ENCODE measurements at regions not wholly inside any gene's neighbourhood (a gene's known extent, or its start where the extent isn't known, plus 50 kb on each side); places are given as distances from the start of the nearest gene placed in this dataset.

- no peak for DNase-seq (ENCODE audit: low spot score)
Observed at GRCh38 chr10:124346831-124347230, 71.9 kb downstream of the OAT start.

- no peak for DNase-seq (ENCODE audit: low spot score)
Observed at GRCh38 chr10:124345521-124345920, 73.2 kb downstream of the OAT start.

GRCh38 chr10:124344931-124345330 lies 73.8 kb downstream of the OAT start:
- DNase-seq (ENCODE audit: low spot score) = no peak

GRCh38 chr10:124344266-124344590 lies 74.5 kb downstream of the OAT start:
- DNase-seq (ENCODE audit: low spot score) = no peak

GRCh38 chr10:124343351-124344265 lies 75.1 kb downstream of the OAT start:
- DNase-seq (ENCODE audit: low spot score) = no peak

- no peak for DNase-seq (ENCODE audit: low spot score)
Observed at GRCh38 chr10:124342821-124343170, 75.9 kb downstream of the OAT start.

GRCh38 chr10:124342136-124342820 lies 76.4 kb downstream of the OAT start:
- no peak for DNase-seq (ENCODE audit: low spot score)

- no peak for DNase-seq (ENCODE audit: low spot score)
Observed at GRCh38 chr10:124341768-124342135, 77.0 kb downstream of the OAT start.

GRCh38 chr10:124340033-124340760 lies 78.5 kb downstream of the OAT start:
- DNase-seq (ENCODE audit: low spot score) = no peak

- DNase-seq (ENCODE audit: low spot score) = no peak
Observed at GRCh38 chr10:124339119-124340032, 79.3 kb downstream of the OAT start.

- no peak for DNase-seq (ENCODE audit: low spot score)
Observed at GRCh38 chr10:124338276-124338925, 80.3 kb downstream of the OAT start.

- no peak for DNase-seq (ENCODE audit: low spot score)
Observed at GRCh38 chr10:124336186-124336585, 82.5 kb downstream of the OAT start.

GRCh38 chr10:124333931-124334330 lies 84.8 kb downstream of the OAT start:
- DNase-seq (ENCODE audit: low spot score) = no peak

- DNase-seq (ENCODE audit: low spot score) = no peak
Observed at GRCh38 chr10:124332426-124332825, 86.3 kb downstream of the OAT start.

- DNase-seq (ENCODE audit: low spot score) = no peak
Observed at GRCh38 chr10:124329941-124330340, 88.8 kb downstream of the OAT start.

- no peak for DNase-seq (ENCODE audit: low spot score)
Observed at GRCh38 chr10:124329362-124329761, 89.4 kb downstream of the OAT start.

GRCh38 chr10:124328477-124329220 lies 90.1 kb downstream of the OAT start:
- DNase-seq (ENCODE audit: low spot score) = no peak

- no peak for DNase-seq (ENCODE audit: low spot score)
Observed at GRCh38 chr10:124325998-124326636, 92.6 kb downstream of the OAT start.

- no peak for DNase-seq (ENCODE audit: low spot score)
Observed at GRCh38 chr10:124325633-124325914, 93.1 kb downstream of the OAT start.

- no peak for DNase-seq (ENCODE audit: low spot score)
Observed at GRCh38 chr10:124324856-124325632, 93.7 kb downstream of the OAT start.
